Caco-2 (cell line): ENCODE measurements at regions not wholly inside any gene's neighbourhood (a gene's known extent, or its start where the extent isn't known, plus 50 kb on each side); places are given as distances from the start of the nearest gene placed in this dataset.
A peak's percentile ranks its signal among the peaks of the same experiment; 100 is the strongest.

Experiments
- BruUV-seq: library from RNA; stranded (reverse); fragments of 400-500 nt; replicated peaks from 2 replicates; lab custom pipeline; 2021; lab: Mats Ljungman, UMichigan
- CTCF ChIA-PET: fragments of 300-600 bp; sonication (Branson Sonifier 250); formaldehyde crosslinking; loops from one replicate; lab custom pipeline; 2022; ENCODE audit warnings: antibody characterized with exemption; lab: Charles Lee
- POLR2A ChIA-PET: fragments of 300-600 bp; sonication (Branson Sonifier 250); formaldehyde crosslinking; loops from one replicate; lab custom pipeline; 2022; ENCODE audit warnings: antibody characterized with exemption; lab: Charles Lee
- DNase-seq, 2 experiments: peaks; one replicate each; pipeline versions ENCODE4 v3.0.0 to v3.0.0-alpha.2; 2020 to 2022
- H3K27me3 ChIP-seq: replicated peaks from 2 replicates; pipeline ENCODE4 v1.6.0; 2011; ENCODE audit warnings: low read length; ENCODE audit not compliant: control insufficient read depth, insufficient read depth
- H3K36me3 ChIP-seq: 2 replicates; pipeline ENCODE4 v1.5.1; 2011; ENCODE audit warnings: low read length; ENCODE audit not compliant: control insufficient read depth, insufficient read depth
- H3K4me1 ChIP-seq: fragments of 250-450 bp; sonication (Bioruptor Pico); 2 replicates; pipeline ENCODE4 v1.5.1; 2020; ENCODE audit warnings: mild to moderate bottlenecking
- H3K4me3 ChIP-seq: 2 replicates; pipeline ENCODE4 v1.5.1; 2011; ENCODE audit warnings: low read depth, mild to moderate bottlenecking, control low read depth, low read length
- H3K9me3 ChIP-seq: fragments of 250-450 bp; sonication (Bioruptor Pico); 2 replicates; pipeline ENCODE4 v1.5.1; 2020; ENCODE audit warnings: mild to moderate bottlenecking, moderate library complexity
- H3K27ac Mint-ChIP-seq: one replicate; pipeline ENCODE4 v1.8.0; 2022; ENCODE audit warnings: mixed read lengths; ENCODE audit not compliant: unreplicated experiment
- H3K27me3 Mint-ChIP-seq: one replicate; pipeline ENCODE4 v1.8.0; 2022; ENCODE audit warnings: mixed read lengths; ENCODE audit not compliant: insufficient read depth, unreplicated experiment
- H3K36me3 Mint-ChIP-seq: one replicate; pipeline ENCODE4 v1.8.0; 2022; ENCODE audit warnings: mild to moderate bottlenecking, mixed read lengths; ENCODE audit not compliant: insufficient read depth, unreplicated experiment
- H3K4me1 Mint-ChIP-seq: one replicate; pipeline ENCODE4 v1.8.0; 2022; ENCODE audit warnings: low read depth, mixed read lengths; ENCODE audit not compliant: unreplicated experiment
- H3K4me3 Mint-ChIP-seq: one replicate; pipeline ENCODE4 v1.8.0; 2022; ENCODE audit warnings: mild to moderate bottlenecking, moderate library complexity, mixed read lengths; ENCODE audit not compliant: unreplicated experiment
- H3K9me3 Mint-ChIP-seq: one replicate; pipeline ENCODE4 v1.8.0; 2022; ENCODE audit warnings: mixed read lengths; ENCODE audit not compliant: unreplicated experiment
- intact Hi-C: fragments of 100-400 bp; cut with micrococcal nuclease; formaldehyde crosslinking; loops from one replicate; pipeline ENCODE4 v1.10.0; 2022; ENCODE audit not compliant: unreplicated experiment
- TF ChIP-seq, protein P1 (sequence below), 2 experiments: fragments of 200-600 bp in 1 of 2; IDR thresholded peaks; 1 replicate in 1 of 2; 2 replicates in 1 of 2; pipeline versions ENCODE4 v1.5.1 to v1.8.0; 2011 to 2022; ENCODE audit warnings: antibody characterized with exemption in 1 of 2, control low read depth in 1 of 2, inconsistent platforms in 1 of 2, low read depth in 1 of 2, low read length in 1 of 2, mild to moderate bottlenecking in 1 of 2, moderate library complexity in 1 of 2; ENCODE audit not compliant: insufficient read depth in 1 of 2, severe bottlenecking in 1 of 2, unreplicated experiment in 1 of 2

DNA sequence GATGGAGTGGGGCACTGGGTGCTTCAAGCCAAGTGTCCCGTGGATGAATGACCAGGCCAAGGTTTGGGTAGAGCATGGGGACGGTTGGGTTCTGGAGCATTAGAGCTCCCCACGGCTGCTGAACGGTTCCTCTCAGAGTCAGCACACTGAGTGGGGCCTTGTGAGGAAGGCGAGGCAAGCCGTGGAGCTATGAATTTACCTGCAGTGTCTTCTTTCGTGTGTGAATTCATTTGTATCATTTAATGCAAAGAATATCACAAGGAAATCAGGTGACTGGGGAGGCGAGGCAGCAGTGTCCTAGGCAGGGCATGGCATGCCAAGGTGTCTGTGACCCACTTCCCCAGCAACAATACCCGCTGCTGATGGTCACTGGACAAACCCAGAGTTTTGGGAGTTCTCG, 343.5 kb upstream of the B3GAT1 start:
- CTCF ChIA-PET, result no interaction called here
- H3K9me3 Mint-ChIP-seq, result peaks cover 16% of the 10 kb centered on the region
- Histone ChIP-seq H3K4me1 (peaks cover 22% of the 10 kb centered on the region), H3K4me3 (no peak overlapping the region), H3K36me3 (no peaks in the 10 kb centered on the region), H3K27me3 (no peaks in the 10 kb centered on the region), H3K9me3 (no peaks in the 10 kb centered on the region)
- peaks cover 25% of the 10 kb centered on the region for H3K4me1 Mint-ChIP-seq
- no TSS peak for BruUV-seq
- DNase-seq, result no peak
- intact Hi-C loops, result no loop called here
- no peak overlapping the region for H3K4me3 Mint-ChIP-seq
- POLR2A ChIA-PET, result no interaction called here
- H3K36me3 Mint-ChIP-seq, result no peaks in the 10 kb centered on the region
- no peaks in the 10 kb centered on the region for H3K27me3 Mint-ChIP-seq
- TF ChIP-seq, protein P1, sequence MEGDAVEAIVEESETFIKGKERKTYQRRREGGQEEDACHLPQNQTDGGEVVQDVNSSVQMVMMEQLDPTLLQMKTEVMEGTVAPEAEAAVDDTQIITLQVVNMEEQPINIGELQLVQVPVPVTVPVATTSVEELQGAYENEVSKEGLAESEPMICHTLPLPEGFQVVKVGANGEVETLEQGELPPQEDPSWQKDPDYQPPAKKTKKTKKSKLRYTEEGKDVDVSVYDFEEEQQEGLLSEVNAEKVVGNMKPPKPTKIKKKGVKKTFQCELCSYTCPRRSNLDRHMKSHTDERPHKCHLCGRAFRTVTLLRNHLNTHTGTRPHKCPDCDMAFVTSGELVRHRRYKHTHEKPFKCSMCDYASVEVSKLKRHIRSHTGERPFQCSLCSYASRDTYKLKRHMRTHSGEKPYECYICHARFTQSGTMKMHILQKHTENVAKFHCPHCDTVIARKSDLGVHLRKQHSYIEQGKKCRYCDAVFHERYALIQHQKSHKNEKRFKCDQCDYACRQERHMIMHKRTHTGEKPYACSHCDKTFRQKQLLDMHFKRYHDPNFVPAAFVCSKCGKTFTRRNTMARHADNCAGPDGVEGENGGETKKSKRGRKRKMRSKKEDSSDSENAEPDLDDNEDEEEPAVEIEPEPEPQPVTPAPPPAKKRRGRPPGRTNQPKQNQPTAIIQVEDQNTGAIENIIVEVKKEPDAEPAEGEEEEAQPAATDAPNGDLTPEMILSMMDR (IDR thresholded peaks at IDR 0.05; ENCODE audit: insufficient read depth in 1 of 2, low read depth in 1 of 2, low read length in 1 of 2, severe bottlenecking in 1 of 2, unreplicated experiment in 1 of 2), result no peak
- H3K27ac Mint-ChIP-seq, result no peak overlapping the region

DNA sequence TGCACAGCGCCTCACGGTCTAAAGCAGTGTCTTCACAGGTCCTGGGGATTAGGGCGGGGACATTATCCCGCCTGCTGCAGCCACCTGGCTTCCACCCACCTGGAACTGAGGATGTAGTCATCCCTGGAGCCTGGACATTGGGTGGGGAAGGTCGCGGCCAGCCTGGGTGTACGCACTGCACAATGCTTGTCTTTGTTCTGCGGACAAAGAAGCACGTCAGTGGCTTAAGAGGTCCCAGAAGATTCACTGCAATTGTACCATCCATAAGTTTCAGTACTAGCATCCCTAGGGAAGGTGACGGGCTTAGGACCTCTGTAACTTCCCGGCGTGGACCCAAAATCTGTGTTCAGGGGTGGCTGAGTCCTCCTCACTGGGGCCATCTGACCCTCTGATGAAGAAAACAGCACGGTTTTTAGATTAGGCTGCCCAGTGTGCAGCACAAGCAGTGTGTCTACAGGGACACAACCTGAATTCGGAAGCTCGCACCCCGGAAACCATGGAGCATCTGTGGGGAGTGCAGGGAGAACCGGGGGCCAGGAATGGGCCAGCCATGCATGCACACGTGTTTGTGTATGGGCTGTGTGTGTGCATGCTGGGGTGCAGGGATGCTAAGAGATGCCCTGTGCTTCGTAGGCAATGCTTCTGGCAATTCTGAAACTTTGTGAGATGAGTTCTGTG, 342.6 kb upstream of the B3GAT1 start:
- POLR2A ChIA-PET, result no interaction called here
- no peaks in the 10 kb centered on the region for H3K27me3 Mint-ChIP-seq
- H3K4me3 Mint-ChIP-seq, result no peak overlapping the region
- H3K27me3 ChIP-seq, result no peaks in the 10 kb centered on the region
- H3K27ac Mint-ChIP-seq, result no peak overlapping the region
- CTCF ChIA-PET, result no interaction called here
- no peak for DNase-seq
- BruUV-seq, result no TSS peak
- no peaks in the 10 kb centered on the region for H3K9me3 ChIP-seq
- peaks cover 25% of the 10 kb centered on the region for H3K4me1 ChIP-seq
- H3K9me3 Mint-ChIP-seq, result peaks cover 17% of the 10 kb centered on the region
- H3K4me1 Mint-ChIP-seq, result peaks cover 25% of the 10 kb centered on the region
- intact Hi-C loops, result no loop called here
- TF ChIP-seq, protein P1 (IDR thresholded peaks at IDR 0.05; ENCODE audit: insufficient read depth in 1 of 2, low read depth in 1 of 2, low read length in 1 of 2, severe bottlenecking in 1 of 2, unreplicated experiment in 1 of 2), result no peak
- H3K4me3 ChIP-seq, result no peak overlapping the region
- H3K36me3 Mint-ChIP-seq, result no peaks in the 10 kb centered on the region
- no peaks in the 10 kb centered on the region for H3K36me3 ChIP-seq

DNA sequence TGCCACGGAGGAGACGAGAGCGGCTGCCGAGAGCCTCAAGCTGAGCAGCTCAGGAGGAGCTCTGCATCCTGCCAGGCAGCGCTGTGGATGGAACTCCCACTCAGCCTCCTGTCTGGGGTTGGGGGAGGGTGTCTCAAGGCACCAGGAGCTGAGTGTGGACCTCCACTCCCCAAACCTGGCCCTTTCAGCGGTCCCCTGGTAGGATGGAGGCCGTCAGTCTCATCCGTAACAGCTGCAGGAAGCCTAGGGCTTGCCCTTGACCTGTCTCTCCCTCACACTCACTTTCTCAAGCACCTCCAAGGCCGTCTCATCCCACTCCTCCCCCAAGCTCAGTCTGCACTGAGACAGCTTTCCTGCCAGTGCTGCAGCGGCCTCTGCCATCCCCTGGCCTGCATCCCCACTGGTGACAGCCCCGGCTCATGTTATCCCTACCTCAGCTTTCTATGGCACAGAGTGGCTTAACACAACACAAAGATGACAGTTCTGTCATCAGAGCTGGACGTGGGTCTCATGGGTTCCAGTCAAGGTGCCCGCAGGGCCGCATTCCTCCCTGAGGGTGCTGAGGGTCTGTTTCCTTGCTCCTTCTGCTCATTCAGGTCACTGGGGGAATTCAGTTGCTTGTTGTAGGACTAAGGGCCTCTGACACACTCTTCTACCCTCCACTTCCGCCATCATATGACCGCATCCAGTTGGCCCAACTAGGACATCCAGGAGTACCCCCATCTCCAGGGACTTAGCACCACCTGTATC, 341.9 kb upstream of the B3GAT1 start:
- peaks cover 2% of the 10 kb centered on the region for H3K9me3 ChIP-seq
- Mint-ChIP-seq H3K9me3 (peaks cover 24% of the 10 kb centered on the region), H3K27me3 (no peaks in the 10 kb centered on the region), H3K4me3 (no peak overlapping the region), H3K4me1 (peaks cover 25% of the 10 kb centered on the region), H3K36me3 (peaks cover 7% of the 10 kb centered on the region), H3K27ac (peak overlapping the region; percentile 20)
- no peaks in the 10 kb centered on the region for H3K36me3 ChIP-seq
- ChIA-PET POLR2A (interaction anchor here (0.6 to 1.1 kb wide), 2 partner anchors 11 to 399 kb away, joined by 3 read pairs; no protein-coding TSS in a partner anchor), CTCF (no interaction called here)
- H3K4me3 ChIP-seq, result no peak overlapping the region
- no TSS peak for BruUV-seq
- H3K4me1 ChIP-seq, result peaks cover 25% of the 10 kb centered on the region
- DNase-seq, result no peak
- intact Hi-C loops, result no loop called here
- TF ChIP-seq, protein P1 (IDR thresholded peaks at IDR 0.05; ENCODE audit: insufficient read depth in 1 of 2, low read depth in 1 of 2, low read length in 1 of 2, severe bottlenecking in 1 of 2, unreplicated experiment in 1 of 2), result no peak
- no peaks in the 10 kb centered on the region for H3K27me3 ChIP-seq
